Naive thymus-derived CD4-positive, alpha-beta T cell (primary cell): ENCODE measurements at regions not wholly inside any gene's neighbourhood (a gene's known extent, or its start where the extent isn't known, plus 50 kb on each side); places are given as distances from the start of the nearest gene placed in this dataset.

ENCODE experiments used
- ATAC-seq: fragments of 150-1000 bp; cut with Tn5 transposase; 2 replicates; pipeline ENCODE4 v1.10.0; 2021; ENCODE audit warnings: mild to moderate bottlenecking, moderate library complexity
- CTCF ChIA-PET: fragments of 350-600 bp; sonication (Branson Sonifier 250); formaldehyde crosslinking; loops from one replicate; lab custom pipeline; 2021; ENCODE audit warnings: antibody characterized with exemption; lab: Charles Lee
- POLR2A ChIA-PET: fragments of 350-600 bp; sonication (Branson Sonifier 250); formaldehyde crosslinking; loops from one replicate; lab custom pipeline; 2021; ENCODE audit warnings: antibody characterized with exemption, inconsistent platforms; lab: Charles Lee
- DNase-seq, 9 donors: peaks; one replicate each; pipeline versions ENCODE4 v3.0.0 to v3.0.0-alpha.2; 2020 to 2022; ENCODE audit warnings: mixed read lengths in 1 of 9
- H3K27ac ChIP-seq: one replicate; pipeline ENCODE4 v1.7.0; 2013; ENCODE audit warnings: mild to moderate bottlenecking, low read depth, low read length, moderate library complexity
- H3K27me3 ChIP-seq, 2 donors: one replicate each; pipeline ENCODE4 v1.7.0; 2013; ENCODE audit warnings: low read length in 2 of 2, mild to moderate bottlenecking in 2 of 2, moderate library complexity in 2 of 2; ENCODE audit not compliant: control insufficient read depth in 2 of 2, insufficient read depth in 2 of 2
- H3K36me3 ChIP-seq, 3 experiments: 1 replicate in 2 of 3; 2 replicates in 1 of 3; pipeline ENCODE4 v1.7.0; 2013; ENCODE audit warnings: low read length in 3 of 3, mild to moderate bottlenecking in 3 of 3, moderate library complexity in 1 of 3; ENCODE audit not compliant: insufficient read depth in 3 of 3, control insufficient read depth in 2 of 3
- H3K4me1 ChIP-seq, 2 donors: one replicate each; pipeline ENCODE4 v1.7.0; 2013; ENCODE audit warnings: low read length in 2 of 2, mild to moderate bottlenecking in 2 of 2, moderate library complexity in 1 of 2; ENCODE audit not compliant: control insufficient read depth in 2 of 2, insufficient read depth in 2 of 2
- H3K4me3 ChIP-seq: 2 replicates; pipeline ENCODE4 v1.7.0; 2013; ENCODE audit warnings: mild to moderate bottlenecking, low read length
- H3K9me3 ChIP-seq, 3 experiments: 1 replicate in 2 of 3; 2 replicates in 1 of 3; pipeline ENCODE4 v1.7.0; 2013; ENCODE audit warnings: low read length in 3 of 3; ENCODE audit not compliant: control insufficient read depth in 2 of 3
- H3K27ac Mint-ChIP-seq, 9 donors: one replicate each; pipeline ENCODE4 v1.8.0; 2020 to 2022; ENCODE audit warnings: mixed read lengths in 9 of 9, mild to moderate bottlenecking in 8 of 9, moderate library complexity in 5 of 9, inconsistent platforms in 2 of 9
- H3K27me3 Mint-ChIP-seq, 5 donors: one replicate each; pipeline ENCODE4 v1.8.0; 2021 to 2022; ENCODE audit warnings: mixed read lengths in 5 of 5, mild to moderate bottlenecking in 1 of 5
- H3K36me3 Mint-ChIP-seq, 5 donors: one replicate each; pipeline ENCODE4 v1.8.0; 2020 to 2022; ENCODE audit warnings: mixed read lengths in 5 of 5, mild to moderate bottlenecking in 3 of 5, inconsistent platforms in 1 of 5
- H3K4me1 Mint-ChIP-seq, 7 donors: one replicate each; pipeline ENCODE4 v1.8.0; 2020 to 2022; ENCODE audit warnings: mixed read lengths in 7 of 7, mild to moderate bottlenecking in 3 of 7, inconsistent platforms in 1 of 7
- H3K4me3 Mint-ChIP-seq, 10 donors: one replicate each; pipeline ENCODE4 v1.8.0; 2020 to 2022; ENCODE audit warnings: mild to moderate bottlenecking in 10 of 10, mixed read lengths in 10 of 10, moderate library complexity in 6 of 10, inconsistent platforms in 2 of 10
- H3K9me3 Mint-ChIP-seq, 11 donors: one replicate each; pipeline ENCODE4 v1.8.0; 2020 to 2022; ENCODE audit warnings: mixed read lengths in 11 of 11, mild to moderate bottlenecking in 4 of 11, inconsistent platforms in 1 of 11, moderate library complexity in 1 of 11
- intact Hi-C, 2 donors: fragments of 100-400 bp; cut with micrococcal nuclease; formaldehyde crosslinking; loops; one replicate each; pipeline ENCODE4 v1.15.1; 2023

DNA sequence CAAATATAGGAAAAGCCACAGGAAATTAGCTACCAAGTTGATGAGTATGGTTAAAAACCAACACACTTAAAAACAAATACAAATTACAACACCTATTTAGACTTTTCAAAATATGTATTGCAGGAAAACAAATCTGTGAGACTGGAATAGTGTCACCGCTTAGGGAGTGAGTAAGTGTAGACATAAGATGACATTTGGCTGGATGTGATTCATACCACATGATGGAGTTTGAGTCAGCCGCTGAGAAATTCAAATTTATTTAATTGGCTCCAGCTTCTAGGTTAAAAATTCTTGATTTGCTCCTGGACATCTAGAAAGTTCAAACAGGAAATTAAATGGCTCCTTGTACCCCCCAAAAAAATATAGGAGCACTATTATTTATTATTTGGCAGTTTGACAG, 531.7 kb downstream of the SLITRK1 start:
- Histone ChIP-seq H3K9me3 (no peaks in the 10 kb centered on the region), H3K4me1 (no peaks in the 10 kb centered on the region), H3K27ac (no peak overlapping the region), H3K27me3 (no peaks in the 10 kb centered on the region), H3K4me3 (no peak overlapping the region), H3K36me3 (no peaks in the 10 kb centered on the region)
- Mint-ChIP-seq H3K9me3 (peaks cover 0 to 6% (median 1%) of the 10 kb centered on the region in 11 donors), H3K36me3 (no peaks in the 10 kb centered on the region), H3K27ac (no peak overlapping the region), H3K4me3 (no peak overlapping the region), H3K4me1 (no peaks in the 10 kb centered on the region), H3K27me3 (no peaks in the 10 kb centered on the region)
- ChIA-PET POLR2A (no interaction called here), CTCF (no interaction called here)
- no peak for DNase-seq
- ATAC-seq: no peak
- intact Hi-C loops: no loop called here

DNA sequence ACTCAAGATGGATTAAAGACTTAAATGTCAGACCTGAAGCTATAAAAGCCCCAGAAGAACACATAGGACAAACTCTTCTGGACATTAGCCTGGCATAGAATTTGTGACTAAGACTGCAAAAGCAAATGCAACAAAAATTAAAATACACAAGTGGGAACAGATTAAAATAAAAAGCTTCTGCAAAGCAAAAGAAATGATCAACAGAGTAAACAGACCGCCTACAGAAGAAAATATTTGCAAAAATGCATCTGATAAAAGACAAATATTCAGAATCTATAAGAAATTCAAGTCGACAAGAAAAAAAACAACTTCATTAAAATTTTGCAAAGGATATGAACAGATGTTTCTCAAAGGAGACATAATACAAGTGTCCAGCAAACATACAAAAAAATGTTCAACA, 537.8 kb downstream of the SLITRK1 start:
- Mint-ChIP-seq H3K9me3 (peaks cover 0 to 23% (median 7%) of the 10 kb centered on the region in 11 donors), H3K4me1 (no peaks in the 10 kb centered on the region)
- POLR2A ChIA-PET: no interaction called here

DNA sequence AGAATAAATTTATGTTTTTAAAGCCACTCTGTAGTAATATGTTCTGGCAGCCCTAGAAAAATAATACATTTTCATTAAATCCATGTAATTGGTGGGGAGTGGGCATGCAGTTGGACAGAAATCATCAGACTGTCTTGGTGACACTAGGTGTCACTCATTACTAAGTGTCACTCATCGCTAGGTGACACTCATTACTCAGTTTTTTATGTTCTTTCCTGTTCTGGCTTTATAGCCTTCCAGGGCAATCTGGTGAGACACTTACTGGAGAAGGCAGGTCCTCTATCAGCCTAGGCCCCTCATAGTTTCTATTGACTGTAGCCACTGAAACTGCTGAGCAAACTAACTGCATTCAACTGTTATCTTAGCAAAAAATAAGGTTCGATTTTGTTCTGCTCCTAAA, 542.1 kb downstream of the SLITRK1 start:
- intact Hi-C loops: no loop called here
- DNase-seq (no peak), ATAC-seq (no peak)
- H3K4me3 Mint-ChIP-seq: no peak overlapping the region
- Histone ChIP-seq H3K9me3 (no peaks in the 10 kb centered on the region), H3K27ac (no peak overlapping the region), H3K4me3 (no peak overlapping the region), H3K27me3 (no peaks in the 10 kb centered on the region), H3K4me1 (no peaks in the 10 kb centered on the region), H3K36me3 (no peaks in the 10 kb centered on the region)
- peaks cover 0 to 15% (median 5%) of the 10 kb centered on the region in 11 donors for H3K9me3 Mint-ChIP-seq
- H3K27ac Mint-ChIP-seq: no peak overlapping the region
- ChIA-PET CTCF (no interaction called here), POLR2A (no interaction called here)
- H3K36me3 Mint-ChIP-seq: no peaks in the 10 kb centered on the region
- H3K27me3 Mint-ChIP-seq: no peaks in the 10 kb centered on the region
- no peaks in the 10 kb centered on the region for H3K4me1 Mint-ChIP-seq

More for the DNA sequence above, 537.8 kb downstream of the SLITRK1 start:
- Histone ChIP-seq H3K4me3 (no peak overlapping the region), H3K27ac (no peak overlapping the region), H3K36me3 (no peaks in the 10 kb centered on the region), H3K4me1 (no peaks in the 10 kb centered on the region), H3K9me3 (no peaks in the 10 kb centered on the region), H3K27me3 (no peaks in the 10 kb centered on the region)
- intact Hi-C loops: no loop called here
- CTCF ChIA-PET: no interaction called here
- DNase-seq: no peak
- Mint-ChIP-seq H3K27ac (no peak overlapping the region), H3K4me3 (no peak overlapping the region), H3K36me3 (no peaks in the 10 kb centered on the region), H3K27me3 (no peaks in the 10 kb centered on the region)
- ATAC-seq: no peak

DNA sequence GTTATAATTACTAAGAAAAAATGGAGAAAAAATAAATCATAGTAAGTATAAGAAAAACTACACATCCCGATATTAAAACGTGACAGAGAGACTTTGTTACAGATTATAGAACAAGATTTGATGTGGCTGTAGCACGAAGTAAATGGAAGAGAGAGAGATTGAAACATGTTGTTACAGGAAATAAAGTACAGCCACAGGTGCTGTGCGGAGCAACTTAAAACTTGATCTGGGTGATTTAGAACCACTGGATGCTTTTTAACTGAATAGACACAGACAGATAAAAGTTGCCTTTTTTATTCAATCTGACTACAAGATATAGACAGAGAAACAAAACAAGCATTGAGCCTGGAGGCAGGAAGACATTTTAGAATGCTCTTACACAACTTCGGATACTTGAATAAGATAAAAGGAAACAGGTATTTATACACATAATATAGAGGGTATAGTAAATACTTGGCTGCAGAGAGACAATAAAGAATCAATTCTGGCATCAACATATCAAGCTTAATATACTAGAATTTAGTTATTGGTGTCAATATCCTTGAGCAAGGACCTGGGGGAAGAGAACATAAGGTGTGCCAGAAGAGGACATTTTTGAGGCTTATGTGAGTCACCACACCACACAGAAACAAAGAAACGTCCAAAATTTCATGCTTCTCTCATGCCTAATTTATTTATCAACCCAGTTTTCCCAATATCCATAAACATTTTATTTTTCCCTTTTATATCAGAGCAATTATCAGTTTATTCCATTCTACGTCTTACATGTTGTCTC, 548.5 kb downstream of the SLITRK1 start:
- intact Hi-C loops: no loop called here
- no peaks in the 10 kb centered on the region for H3K4me1 ChIP-seq
- no peak overlapping the region for H3K27ac Mint-ChIP-seq
- POLR2A ChIA-PET: no interaction called here
- H3K27me3 ChIP-seq: no peaks in the 10 kb centered on the region
- DNase-seq (no peak), ATAC-seq (no peak)
- H3K36me3 ChIP-seq: no peaks in the 10 kb centered on the region
- H3K4me3 ChIP-seq: no peak overlapping the region
- CTCF ChIA-PET: no interaction called here
- no peaks in the 10 kb centered on the region for H3K9me3 ChIP-seq
- no peaks in the 10 kb centered on the region for H3K27me3 Mint-ChIP-seq
- no peaks in the 10 kb centered on the region for H3K36me3 Mint-ChIP-seq
- H3K27ac ChIP-seq: no peak overlapping the region
- H3K4me1 Mint-ChIP-seq: no peaks in the 10 kb centered on the region
- no peak overlapping the region for H3K4me3 Mint-ChIP-seq
- H3K9me3 Mint-ChIP-seq: peaks cover 0 to 12% (median 3%) of the 10 kb centered on the region in 11 donors

- Histone ChIP-seq H3K36me3 (no peaks in the 10 kb centered on the region), H3K9me3 (no peaks in the 10 kb centered on the region), H3K27ac (no peak overlapping the region), H3K4me3 (no peak overlapping the region), H3K27me3 (no peaks in the 10 kb centered on the region), H3K4me1 (no peaks in the 10 kb centered on the region)
- intact Hi-C loops: no loop called here
- ChIA-PET CTCF (no interaction called here), POLR2A (no interaction called here)
- no peak for DNase-seq
- H3K4me1 Mint-ChIP-seq: no peaks in the 10 kb centered on the region
- H3K27ac Mint-ChIP-seq: no peak overlapping the region
- H3K27me3 Mint-ChIP-seq: no peaks in the 10 kb centered on the region
- ATAC-seq: no peak
- no peaks in the 10 kb centered on the region for H3K36me3 Mint-ChIP-seq
- peaks cover 0 to 16% (median 4%) of the 10 kb centered on the region in 11 donors for H3K9me3 Mint-ChIP-seq
- no peak overlapping the region for H3K4me3 Mint-ChIP-seq
Observed at GRCh38 chr13:83332751-83333150, 549.5 kb downstream of the SLITRK1 start.

- no peak overlapping the region for H3K4me3 ChIP-seq
- H3K27ac ChIP-seq: no peak overlapping the region
- H3K36me3 ChIP-seq: no peaks in the 10 kb centered on the region
- no peaks in the 10 kb centered on the region for H3K9me3 ChIP-seq
- no peak for ATAC-seq
- intact Hi-C loops: no loop called here
- no peaks in the 10 kb centered on the region for H3K27me3 ChIP-seq
- Mint-ChIP-seq H3K4me3 (no peak overlapping the region), H3K9me3 (peaks cover 0 to 20% (median 8%) of the 10 kb centered on the region in 11 donors), H3K36me3 (no peaks in the 10 kb centered on the region), H3K4me1 (no peaks in the 10 kb centered on the region), H3K27ac (no peak overlapping the region), H3K27me3 (no peaks in the 10 kb centered on the region)
- CTCF ChIA-PET: no interaction called here
- no peak for DNase-seq
- no peaks in the 10 kb centered on the region for H3K4me1 ChIP-seq
- POLR2A ChIA-PET: no interaction called here
Observed at GRCh38 chr13:83327091-83327490, 555.2 kb downstream of the SLITRK1 start.

DNA sequence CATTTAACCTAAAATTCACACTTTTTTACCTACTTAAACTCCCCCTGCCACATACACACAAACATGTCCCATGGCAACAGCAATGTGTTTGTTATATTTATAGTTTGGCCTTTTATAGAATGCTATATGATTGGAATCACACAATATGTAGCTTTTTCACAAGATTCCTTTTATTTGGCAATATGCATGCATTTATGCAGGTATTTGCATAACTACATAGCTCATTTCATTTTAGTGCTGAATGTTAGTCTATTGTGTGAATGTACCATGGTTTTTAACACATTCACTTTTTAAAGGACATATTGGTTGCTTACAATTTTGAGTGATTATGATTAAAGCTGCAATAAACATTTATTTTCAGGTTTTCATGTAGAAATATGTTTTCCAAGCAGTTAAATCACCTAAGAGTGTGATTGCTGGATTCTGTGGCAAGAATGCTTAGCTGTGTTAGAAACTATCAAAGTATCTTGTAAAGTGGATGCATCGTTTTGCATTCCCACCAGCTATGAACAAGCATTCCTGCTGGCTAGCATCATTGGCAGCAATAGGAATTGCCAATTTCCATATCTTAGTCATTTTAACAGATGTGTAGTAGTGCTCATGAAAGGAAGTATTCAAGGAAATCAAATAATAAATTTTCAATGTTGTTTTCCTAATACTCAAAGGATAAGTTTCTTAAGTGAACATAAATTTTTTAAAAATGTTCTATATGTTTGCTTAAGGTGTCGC, 557.0 kb downstream of the SLITRK1 start:
- CTCF ChIA-PET: no interaction called here
- Histone ChIP-seq H3K4me1 (no peaks in the 10 kb centered on the region), H3K9me3 (no peaks in the 10 kb centered on the region), H3K36me3 (no peaks in the 10 kb centered on the region), H3K4me3 (no peak overlapping the region), H3K27me3 (no peaks in the 10 kb centered on the region), H3K27ac (no peak overlapping the region)
- Mint-ChIP-seq H3K4me3 (no peak overlapping the region), H3K27ac (no peak overlapping the region), H3K9me3 (peaks cover 0 to 20% (median 4%) of the 10 kb centered on the region in 11 donors), H3K27me3 (no peaks in the 10 kb centered on the region), H3K36me3 (no peaks in the 10 kb centered on the region), H3K4me1 (no peaks in the 10 kb centered on the region)
- DNase-seq (no peak), ATAC-seq (no peak)
- intact Hi-C loops: no loop called here
- POLR2A ChIA-PET: no interaction called here
